ENCODE measurements at regions not wholly inside any gene's neighbourhood (a gene's known extent, or its start where the extent isn't known, plus 50 kb on each side); places are given as distances from the start of the nearest gene placed in this dataset.

DNA sequence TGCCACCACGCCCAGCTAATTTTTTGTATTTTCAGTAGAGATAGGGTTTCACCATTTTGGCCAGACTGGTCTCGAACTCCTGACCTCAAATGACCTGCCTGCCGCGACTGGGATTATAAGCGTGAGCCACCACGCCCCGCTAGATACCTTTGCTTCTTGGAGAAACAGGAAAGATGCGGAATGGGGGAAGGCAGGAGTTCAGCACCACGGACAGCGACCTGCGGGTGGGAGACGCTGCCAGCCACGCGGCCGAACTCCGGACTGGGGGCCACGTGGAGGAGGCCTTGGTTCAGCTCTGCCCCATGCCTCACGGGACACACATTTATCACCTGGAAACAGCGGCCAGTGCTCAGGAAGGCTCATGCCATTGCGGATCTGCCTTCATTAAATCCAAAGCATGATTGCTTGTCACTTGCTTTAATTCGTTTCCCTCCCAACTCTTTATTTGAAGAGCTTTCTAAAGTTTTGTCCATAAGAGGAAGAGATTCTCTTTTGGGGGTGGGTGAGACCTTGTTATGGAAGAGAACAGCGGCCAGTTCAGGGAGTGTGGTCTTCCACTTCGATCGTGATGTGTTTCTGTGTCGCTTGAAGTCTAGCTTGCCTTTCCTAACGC lies 219.9 kb downstream of the ENGASE start:
- TF ChIP-seq, protein P1, sequence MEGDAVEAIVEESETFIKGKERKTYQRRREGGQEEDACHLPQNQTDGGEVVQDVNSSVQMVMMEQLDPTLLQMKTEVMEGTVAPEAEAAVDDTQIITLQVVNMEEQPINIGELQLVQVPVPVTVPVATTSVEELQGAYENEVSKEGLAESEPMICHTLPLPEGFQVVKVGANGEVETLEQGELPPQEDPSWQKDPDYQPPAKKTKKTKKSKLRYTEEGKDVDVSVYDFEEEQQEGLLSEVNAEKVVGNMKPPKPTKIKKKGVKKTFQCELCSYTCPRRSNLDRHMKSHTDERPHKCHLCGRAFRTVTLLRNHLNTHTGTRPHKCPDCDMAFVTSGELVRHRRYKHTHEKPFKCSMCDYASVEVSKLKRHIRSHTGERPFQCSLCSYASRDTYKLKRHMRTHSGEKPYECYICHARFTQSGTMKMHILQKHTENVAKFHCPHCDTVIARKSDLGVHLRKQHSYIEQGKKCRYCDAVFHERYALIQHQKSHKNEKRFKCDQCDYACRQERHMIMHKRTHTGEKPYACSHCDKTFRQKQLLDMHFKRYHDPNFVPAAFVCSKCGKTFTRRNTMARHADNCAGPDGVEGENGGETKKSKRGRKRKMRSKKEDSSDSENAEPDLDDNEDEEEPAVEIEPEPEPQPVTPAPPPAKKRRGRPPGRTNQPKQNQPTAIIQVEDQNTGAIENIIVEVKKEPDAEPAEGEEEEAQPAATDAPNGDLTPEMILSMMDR (conservative IDR thresholded peaks at IDR 0.05): no peak
- no peak for TF ChIP-seq ZFX (IDR thresholded peaks at IDR 0.05)

DNA sequence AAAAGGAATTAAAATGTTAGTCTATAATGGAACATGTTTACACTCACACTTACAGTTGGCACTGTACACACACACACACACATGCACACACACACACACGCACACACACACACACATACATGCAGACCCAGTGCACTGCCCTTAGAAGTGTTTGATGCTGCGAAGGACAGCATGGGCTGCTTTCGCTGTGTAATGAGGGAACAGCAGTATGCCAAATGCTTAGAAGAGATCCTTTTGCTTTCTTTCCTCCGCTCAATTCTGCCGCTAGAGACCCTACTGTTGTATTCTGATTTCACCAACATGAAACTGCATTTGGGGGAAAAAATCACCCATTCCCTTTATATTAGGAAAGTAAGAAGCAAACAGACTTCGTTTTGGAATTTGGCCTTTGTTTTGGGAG lies 217.9 kb downstream of the ENGASE start:
- TF ChIP-seq, protein P1 (conservative IDR thresholded peaks at IDR 0.05): no peak
- TF ChIP-seq ZFX (IDR thresholded peaks at IDR 0.05): no peak
- H3K27ac ChIP-seq: no peak overlapping the region

More for the DNA sequence above, 219.9 kb downstream of the ENGASE start:
- no peak overlapping the region for H3K27ac ChIP-seq

DNA sequence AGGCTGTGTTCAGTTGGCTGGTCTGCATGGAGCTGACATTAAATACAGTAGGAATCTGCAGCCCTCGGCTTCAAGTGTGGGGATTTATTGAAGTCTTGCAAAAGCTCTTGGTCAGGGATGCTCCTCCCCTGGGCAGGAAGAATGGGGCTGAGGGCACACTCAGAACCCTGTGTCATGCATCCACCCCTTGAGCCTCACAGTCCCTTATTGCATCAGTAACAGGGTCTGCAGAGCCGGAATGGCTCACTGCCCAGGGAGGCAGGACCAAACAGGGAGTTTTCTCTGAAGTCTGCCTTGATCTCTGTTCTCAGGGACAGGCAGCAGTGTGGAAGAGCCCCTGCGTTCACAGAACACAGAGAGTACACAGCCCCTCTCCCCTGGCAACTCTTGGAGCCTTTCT lies 216.8 kb downstream of the ENGASE start:
- no peak overlapping the region for H3K27ac ChIP-seq
- TF ChIP-seq ZFX (IDR thresholded peaks at IDR 0.05): no peak
- TF ChIP-seq, protein P1 (conservative IDR thresholded peaks at IDR 0.05): no peak

DNA sequence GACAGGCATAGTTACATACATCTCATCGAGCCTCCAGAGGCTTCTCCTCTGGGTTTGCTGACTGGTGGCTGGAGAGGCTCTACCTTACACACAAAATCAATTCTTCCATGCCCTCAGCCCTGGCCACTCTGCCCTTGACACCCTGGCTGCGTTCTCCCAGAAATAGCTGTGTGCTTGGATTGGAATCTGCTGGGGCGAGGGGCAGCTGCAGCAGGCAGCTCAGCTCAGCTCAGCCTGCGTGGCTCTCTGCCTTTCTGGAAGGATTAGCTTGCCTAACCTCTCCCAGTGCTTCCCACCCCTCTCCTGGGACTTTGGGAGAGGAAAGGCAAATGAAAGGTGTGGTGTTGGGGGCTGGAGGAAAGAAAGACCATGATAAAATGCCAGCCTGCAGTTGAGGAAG lies 216.1 kb downstream of the ENGASE start:
- TF ChIP-seq, protein P1 (conservative IDR thresholded peaks at IDR 0.05): no peak
- TF ChIP-seq ZFX (IDR thresholded peaks at IDR 0.05): no peak
- H3K27ac ChIP-seq: no peak overlapping the region

DNA sequence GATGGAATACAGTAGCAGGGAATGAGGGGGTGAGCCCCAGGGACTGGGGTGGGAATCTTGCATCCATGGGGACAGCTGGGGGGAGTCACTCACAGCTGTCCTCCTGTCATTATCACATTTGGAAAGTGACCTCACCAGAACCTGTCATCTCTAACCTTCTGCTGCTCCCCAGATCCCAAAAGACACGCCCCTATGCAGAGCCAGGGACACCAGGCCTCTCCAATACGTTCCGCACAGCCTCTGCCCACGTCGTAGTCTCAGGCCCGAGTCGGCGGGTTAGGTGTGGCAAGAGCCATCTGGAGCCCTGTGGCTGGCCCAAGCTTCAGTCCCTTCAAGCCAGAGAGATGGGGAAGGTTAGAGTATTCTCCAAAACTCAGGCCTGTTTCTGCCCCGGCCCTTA lies 214.3 kb downstream of the ENGASE start:
- H3K27ac ChIP-seq: no peak overlapping the region
- TF ChIP-seq ZFX (IDR thresholded peaks at IDR 0.05): no peak
- TF ChIP-seq, protein P1 (conservative IDR thresholded peaks at IDR 0.05): no peak

DNA sequence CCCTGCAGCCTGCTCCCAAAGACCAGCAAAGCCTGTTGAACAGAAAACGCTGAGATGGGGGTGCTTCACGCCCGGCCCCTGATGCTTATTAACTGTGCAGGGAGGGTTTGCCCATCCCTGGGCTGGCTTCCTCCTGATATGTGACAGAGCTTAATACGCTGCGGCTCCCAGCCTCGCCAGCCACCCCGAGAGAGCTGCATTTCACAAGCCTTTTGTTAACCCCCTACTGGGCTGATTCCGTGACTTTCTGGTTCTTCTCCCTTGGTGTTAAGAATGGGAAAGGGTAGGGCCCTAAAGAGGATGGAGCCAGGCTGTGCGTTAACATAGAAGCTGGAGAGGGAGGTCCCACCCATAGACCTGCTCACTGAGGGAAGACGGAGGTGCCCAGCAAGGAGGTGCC lies 211.8 kb downstream of the ENGASE start:
- no peak overlapping the region for H3K27ac ChIP-seq
- TF ChIP-seq ZFX (IDR thresholded peaks at IDR 0.05): no peak
- TF ChIP-seq, protein P1 (conservative IDR thresholded peaks at IDR 0.05): no peak

DNA sequence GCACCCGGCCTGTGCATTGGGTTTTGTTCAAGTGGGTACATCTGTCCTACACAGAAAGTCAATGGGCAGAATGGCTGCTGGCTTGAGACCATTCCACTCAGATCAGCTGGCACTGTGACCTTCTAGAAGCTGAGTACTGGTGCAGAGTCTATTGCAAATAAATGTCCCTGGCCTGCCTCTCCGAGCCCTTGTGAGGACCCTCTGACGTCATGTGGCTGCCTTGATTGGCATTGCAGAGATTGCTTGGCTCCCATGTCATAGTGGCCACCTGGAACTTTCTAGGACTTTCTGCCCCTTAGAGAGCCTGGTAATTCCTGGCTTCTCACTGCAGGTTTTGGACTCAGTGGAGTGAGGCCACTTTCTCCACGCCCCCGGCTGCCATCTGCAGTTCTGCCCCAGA lies 211.3 kb downstream of the ENGASE start:
- no peak overlapping the region for H3K27ac ChIP-seq
- TF ChIP-seq ZFX (IDR thresholded peaks at IDR 0.05): no peak
- TF ChIP-seq, protein P1 (conservative IDR thresholded peaks at IDR 0.05): no peak

Data from C4-2B (cell line).